ENCODE measurements at regions not wholly inside any gene's neighbourhood (a gene's known extent, or its start where the extent isn't known, plus 50 kb on each side); places are given as distances from the start of the nearest gene placed in this dataset.
"Not testable (repeated sequence)": the region's sequence is repeated elsewhere in the genome, so short reads cannot be mapped to it uniquely, and the experiment has no call there.

DNA sequence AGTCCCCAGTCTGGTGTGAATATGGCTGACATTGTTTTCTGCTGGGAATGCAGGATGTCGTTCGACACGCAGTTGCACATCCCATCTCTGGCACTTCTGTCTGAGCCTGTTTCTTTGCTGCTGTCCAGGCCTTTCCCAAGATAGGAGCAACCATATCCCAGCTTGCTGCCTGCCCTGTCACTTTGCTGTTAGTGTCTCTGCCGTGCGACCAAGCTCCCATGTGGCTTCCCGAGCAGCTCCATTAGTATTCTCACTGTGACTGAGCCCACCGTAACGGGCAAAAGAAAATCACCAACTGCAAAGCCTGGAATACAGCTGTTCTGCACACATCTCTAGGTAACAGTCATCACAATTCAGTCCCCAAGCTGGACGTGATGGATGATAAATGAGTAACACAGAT lies 66.0 kb upstream of the CPSF6 start:
- WGBS, 2 donors, result 45 to 60% methylated on average over 9 of the region's 9 CpGs
- TF ChIP-seq, protein P1, sequence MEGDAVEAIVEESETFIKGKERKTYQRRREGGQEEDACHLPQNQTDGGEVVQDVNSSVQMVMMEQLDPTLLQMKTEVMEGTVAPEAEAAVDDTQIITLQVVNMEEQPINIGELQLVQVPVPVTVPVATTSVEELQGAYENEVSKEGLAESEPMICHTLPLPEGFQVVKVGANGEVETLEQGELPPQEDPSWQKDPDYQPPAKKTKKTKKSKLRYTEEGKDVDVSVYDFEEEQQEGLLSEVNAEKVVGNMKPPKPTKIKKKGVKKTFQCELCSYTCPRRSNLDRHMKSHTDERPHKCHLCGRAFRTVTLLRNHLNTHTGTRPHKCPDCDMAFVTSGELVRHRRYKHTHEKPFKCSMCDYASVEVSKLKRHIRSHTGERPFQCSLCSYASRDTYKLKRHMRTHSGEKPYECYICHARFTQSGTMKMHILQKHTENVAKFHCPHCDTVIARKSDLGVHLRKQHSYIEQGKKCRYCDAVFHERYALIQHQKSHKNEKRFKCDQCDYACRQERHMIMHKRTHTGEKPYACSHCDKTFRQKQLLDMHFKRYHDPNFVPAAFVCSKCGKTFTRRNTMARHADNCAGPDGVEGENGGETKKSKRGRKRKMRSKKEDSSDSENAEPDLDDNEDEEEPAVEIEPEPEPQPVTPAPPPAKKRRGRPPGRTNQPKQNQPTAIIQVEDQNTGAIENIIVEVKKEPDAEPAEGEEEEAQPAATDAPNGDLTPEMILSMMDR (IDR thresholded peaks at IDR 0.05), result no peak
- no peak for TF ChIP-seq POLR2A (IDR thresholded peaks at IDR 0.05)
- intact Hi-C loops (cut with DNase I; ENCODE audit: low total_unique reads), result no loop called here
- H3K4me3 ChIP-seq (ENCODE audit: low read depth, poor library complexity, severe bottlenecking), result no peak overlapping the region
- no peak for DNase-seq (ENCODE audit: low spot score in 2 of 2)

DNA sequence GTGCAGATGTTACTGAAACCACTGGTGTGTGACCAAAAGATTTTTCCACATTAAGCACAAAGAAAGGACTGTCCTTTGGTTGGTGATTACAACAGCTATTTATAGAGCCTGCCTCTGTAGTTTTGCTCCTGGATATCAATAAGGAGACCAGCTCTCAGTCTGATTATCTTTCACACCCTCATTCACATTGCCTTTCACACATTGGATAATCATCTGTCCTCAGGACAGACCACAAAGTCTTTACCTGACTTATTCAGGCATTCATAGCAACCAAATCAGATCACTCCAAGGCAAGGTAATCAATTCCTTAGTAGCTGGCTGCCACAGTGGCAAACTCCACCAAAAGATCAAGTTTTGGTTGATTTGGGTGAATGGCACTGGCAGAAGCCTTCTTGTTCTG lies 59.6 kb upstream of the CPSF6 start:
- intact Hi-C loops (cut with DNase I; ENCODE audit: low total_unique reads), result no loop called here
- TF ChIP-seq POLR2A (IDR thresholded peaks at IDR 0.05), result no peak
- TF ChIP-seq, protein P1 (IDR thresholded peaks at IDR 0.05), result no peak
- H3K4me3 ChIP-seq (ENCODE audit: low read depth, poor library complexity, severe bottlenecking), result no peak overlapping the region
- DNase-seq (ENCODE audit: low spot score in 2 of 2), result no peak

DNA sequence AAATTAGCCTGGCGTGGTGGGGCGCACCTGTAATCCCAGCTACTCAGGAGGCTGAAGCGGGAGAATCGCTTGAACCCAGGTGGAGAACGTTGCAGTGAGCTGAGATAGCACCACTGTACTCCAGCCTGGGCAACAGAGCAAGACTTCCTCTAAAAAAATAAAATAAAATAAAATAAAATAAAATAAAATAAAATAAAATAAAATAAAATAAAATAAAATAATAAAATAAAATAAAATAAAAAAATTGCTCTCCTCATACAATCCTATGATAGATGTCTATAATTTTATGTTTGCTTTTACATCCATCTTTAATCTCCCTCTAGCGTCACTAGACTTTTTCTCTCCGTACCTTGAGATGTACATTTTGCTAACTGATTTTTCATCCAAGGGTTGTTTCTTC lies 51.8 kb upstream of the CPSF6 start:
- DNase-seq (ENCODE audit: low spot score in 2 of 2); intact Hi-C loops (cut with DNase I; ENCODE audit: low total_unique reads); H3K4me3 ChIP-seq (ENCODE audit: low read depth, poor library complexity, severe bottlenecking): not testable (repeated sequence)
- 66 to 73% methylated on average over 7 of the region's 7 CpGs for WGBS, 2 donors

DNA sequence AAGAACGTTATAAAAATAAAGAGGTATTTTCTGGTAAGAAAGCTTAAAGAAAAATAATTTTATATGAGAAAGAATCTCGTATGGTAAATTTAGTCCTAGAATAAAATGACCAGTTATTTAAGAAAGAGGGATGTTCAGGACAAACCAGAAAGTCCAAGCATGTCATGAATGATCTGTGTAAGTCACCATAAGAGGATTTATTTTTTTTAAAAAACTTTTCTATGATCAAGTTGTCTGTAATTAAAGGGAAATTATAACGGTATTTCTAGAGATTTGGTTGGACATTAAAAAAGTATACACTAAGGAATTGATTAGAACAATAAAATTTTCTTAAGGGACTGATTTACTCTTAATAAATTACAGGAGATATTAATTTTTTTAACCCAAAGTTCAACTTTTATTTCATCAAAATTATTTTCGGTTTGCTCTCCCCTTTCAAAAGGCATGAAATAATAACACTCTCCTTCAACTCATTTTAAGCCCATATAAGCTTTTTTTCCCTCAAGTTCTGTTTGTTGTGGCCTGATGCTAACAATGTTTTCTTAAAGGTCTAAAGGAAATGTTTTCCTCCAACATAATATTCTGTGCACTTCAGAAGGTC lies 49.9 kb upstream of the CPSF6 start:
- DNase-seq (ENCODE audit: low spot score in 2 of 2), result no peak
- no peak overlapping the region for H3K4me3 ChIP-seq (ENCODE audit: low read depth, poor library complexity, severe bottlenecking)
- WGBS, 2 donors, result 42 to 65% methylated on average over 4 of the region's 4 CpGs
- intact Hi-C loops (cut with DNase I; ENCODE audit: low total_unique reads), result no loop called here
- TF ChIP-seq POLR2A (IDR thresholded peaks at IDR 0.05), result no peak
- TF ChIP-seq, protein P1 (IDR thresholded peaks at IDR 0.05), result no peak

Data from lower leg skin (tissue), 4 donors.